ENCODE measurements at regions not wholly inside any gene's neighbourhood (a gene's known extent, or its start where the extent isn't known, plus 50 kb on each side); places are given as distances from the start of the nearest gene placed in this dataset.

DNA sequence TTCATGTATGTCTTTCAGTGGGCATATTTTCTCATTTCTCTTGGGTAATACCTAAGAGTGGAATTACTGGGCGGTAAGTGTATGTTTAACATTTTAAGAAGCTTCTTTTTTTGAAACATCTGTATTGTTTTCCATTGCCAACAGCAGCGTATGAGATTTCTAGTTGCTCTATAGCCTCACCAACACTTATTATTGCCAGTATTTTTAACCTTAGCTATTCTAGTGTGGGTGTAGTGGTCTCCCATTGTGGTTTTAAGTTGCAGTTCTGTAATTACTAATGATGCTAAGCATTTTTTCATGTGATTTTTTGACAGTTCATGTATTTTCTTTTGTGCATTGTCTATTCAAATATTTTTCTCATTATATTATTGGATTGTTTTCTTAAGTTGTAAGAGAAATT lies 101.9 kb upstream of the EEA1 start:
- FAIRE-seq: no peak
- no peak overlapping the region for H2AFZ ChIP-seq (ENCODE audit: low read length)

More for the DNA sequence above, 101.9 kb upstream of the EEA1 start:
- Histone ChIP-seq H3K27ac (ENCODE audit: low read depth, low read length) (no peak overlapping the region), H3K4me1 (replicated peaks in 1 of 4; ENCODE audit: control insufficient read depth in 3 of 4, insufficient read depth in 4 of 4, low read length in 3 of 4) (no peaks in the 10 kb centered on the region), H2BK15ac (ENCODE audit: low read length) (no peak overlapping the region), H4K91ac (replicated peaks; ENCODE audit: insufficient read length, low read length) (no peak overlapping the region), H2BK120ac (replicated peaks; ENCODE audit: low read depth, low read length) (no peak overlapping the region), H3K36me3 (ENCODE audit: control insufficient read depth in 2 of 4, insufficient read depth in 4 of 4, low read length in 3 of 4) (no peaks in the 10 kb centered on the region), H2BK5ac (ENCODE audit: low read depth, low read length) (no peak overlapping the region), H3K23ac (ENCODE audit: insufficient read length) (no peak overlapping the region), H3K4ac (replicated peaks; ENCODE audit: insufficient read length, low read depth, low read length) (no peak overlapping the region), H3K79me1 (ENCODE audit: low read depth, low read length) (no peaks in the 10 kb centered on the region), H2BK12ac (ENCODE audit: low read depth, low read length) (no peak overlapping the region), H3K23me2 (ENCODE audit: low read depth, low read length) (no peaks in the 10 kb centered on the region), H4K8ac (ENCODE audit: extremely low read depth, insufficient read depth, low read length) (no peak overlapping the region), H3K79me2 (ENCODE audit: control insufficient read depth in 1 of 2, insufficient read depth in 2 of 2, low read length in 2 of 2) (no peaks in the 10 kb centered on the region), H3K9me3 (ENCODE audit: insufficient read depth in 2 of 2, low read depth in 1 of 2, low read length in 1 of 2) (no peaks in the 10 kb centered on the region), H2AK5ac (ENCODE audit: low read depth, low read length) (no peak overlapping the region), H3K14ac (ENCODE audit: insufficient read length) (no peak overlapping the region), H3K4me2 (ENCODE audit: insufficient read depth in 1 of 2, low read depth in 2 of 2, low read length in 2 of 2) (no peak overlapping the region), H3K9ac (replicated peaks in 1 of 4; ENCODE audit: extremely low read depth in 1 of 4, low read depth in 3 of 4, low read length in 3 of 4) (no peak overlapping the region), H4K20me1 (replicated peaks in 1 of 2; ENCODE audit: control insufficient read depth in 1 of 2, insufficient read depth in 2 of 2, low read length in 2 of 2) (no peaks in the 10 kb centered on the region), H3K18ac (ENCODE audit: extremely low read depth, low read length) (no peak overlapping the region), H2BK20ac (ENCODE audit: low read length) (no peak overlapping the region), H3K56ac (replicated peaks; ENCODE audit: insufficient read length, low read depth, low read length) (no peak overlapping the region), H4K5ac (ENCODE audit: insufficient read length, low read depth, low read length) (no peak overlapping the region), H3K4me3 (ENCODE audit: extremely low read depth in 1 of 4, insufficient read depth in 2 of 4, low read depth in 3 of 4, low read length in 4 of 4) (no peak overlapping the region), H3K27me3 (replicated peaks in 1 of 4; ENCODE audit: control insufficient read depth in 3 of 4, extremely low read depth in 1 of 4, insufficient read depth in 3 of 4, low read length in 3 of 4) (peaks cover 0 to 1% (median 0%) of the 10 kb centered on the region in 4 experiments; a peak in 1 of 7 replicates)
- CTCF ChIA-PET (ENCODE audit: partially characterized antibody): no interaction called here
- POLR2A ChIA-PET (ENCODE audit: partially characterized antibody): no interaction called here
- DNase-seq (ENCODE audit: low read depth in 1 of 2, low spot score in 2 of 2): no peak
- TF ChIP-seq POLR2AphosphoS5 (IDR thresholded peaks at IDR 0.05; ENCODE audit: low read depth, low read length) (no peak), RXRA (IDR thresholded peaks at IDR 0.05; ENCODE audit: insufficient read depth, low read depth, low read length) (no peak), E2F6 (IDR thresholded peaks at IDR 0.05) (no peak)
- 63% methylated on average over 2 of the region's 2 CpGs; no CpG with 5 or more reads in 1 of the 2 experiments for WGBS, 2 experiments (ENCODE audit: extremely low coverage in 1 of 2, insufficient coverage in 1 of 2, insufficient read length in 1 of 2, insufficient replicate concordance in 2 of 2, low coverage in 1 of 2, low lambda C conversion rate in 2 of 2, missing lambda C conversion rate in 1 of 2)

All from H1 (cell line).